Mucosa of descending colon (tissue), 3 donors: ENCODE measurements at regions not wholly inside any gene's neighbourhood (a gene's known extent, or its start where the extent isn't known, plus 50 kb on each side); places are given as distances from the start of the nearest gene placed in this dataset.

Experiments
- ATAC-seq: fragments of 200-7000 bp; cut with Tn5 transposase; one replicate; pipeline ENCODE4 v1.9.1; 2020; ENCODE audit warnings: mild to moderate bottlenecking, moderate library complexity
- DNase-seq, 3 donors: peaks; one replicate each; pipeline ENCODE4 v3.0.0-alpha.2; 2020
- H3K36me3 ChIP-seq: fragments of 200-600 bp; one replicate; pipeline ENCODE4 v1.8.0; 2021; ENCODE audit warnings: low read depth, mild to moderate bottlenecking
- H3K4me1 ChIP-seq: fragments of 200-600 bp; one replicate; pipeline ENCODE4 v1.8.0; 2021; ENCODE audit warnings: low read depth, mild to moderate bottlenecking
- H3K4me3 ChIP-seq: fragments of 200-600 bp; one replicate; pipeline ENCODE4 v1.8.0; 2021; ENCODE audit warnings: mild to moderate bottlenecking
- H3K9me3 ChIP-seq: fragments of 200-600 bp; one replicate; pipeline ENCODE4 v1.8.0; 2021; ENCODE audit warnings: mild to moderate bottlenecking
- intact Hi-C, 2 donors: fragments of 100-400 bp; cut with DNase I in 1 of 2; cut with micrococcal nuclease in 1 of 2; formaldehyde crosslinking; loops; one replicate each; pipeline versions ENCODE4 v1.11.0 to v1.11.1; 2022; cut with DNase I, micrococcal nuclease
- TF ChIP-seq, protein P1 (sequence below): fragments of 200-600 bp; IDR thresholded peaks from one replicate; pipeline ENCODE4 v1.8.0; 2022; ENCODE audit warnings: antibody characterized with exemption, mild to moderate bottlenecking
- donor health status: DM: no; HTN: no; CAD: no; lungs with moderate emphysema.
- donor health status: DM: no; HTN: no; CAD: no.
- donor health status: DM: no; HTN: yes; CAD: no.

- H3K9me3 ChIP-seq = no peaks in the 10 kb centered on the region
- ATAC-seq = no peak
- TF ChIP-seq, protein P1, sequence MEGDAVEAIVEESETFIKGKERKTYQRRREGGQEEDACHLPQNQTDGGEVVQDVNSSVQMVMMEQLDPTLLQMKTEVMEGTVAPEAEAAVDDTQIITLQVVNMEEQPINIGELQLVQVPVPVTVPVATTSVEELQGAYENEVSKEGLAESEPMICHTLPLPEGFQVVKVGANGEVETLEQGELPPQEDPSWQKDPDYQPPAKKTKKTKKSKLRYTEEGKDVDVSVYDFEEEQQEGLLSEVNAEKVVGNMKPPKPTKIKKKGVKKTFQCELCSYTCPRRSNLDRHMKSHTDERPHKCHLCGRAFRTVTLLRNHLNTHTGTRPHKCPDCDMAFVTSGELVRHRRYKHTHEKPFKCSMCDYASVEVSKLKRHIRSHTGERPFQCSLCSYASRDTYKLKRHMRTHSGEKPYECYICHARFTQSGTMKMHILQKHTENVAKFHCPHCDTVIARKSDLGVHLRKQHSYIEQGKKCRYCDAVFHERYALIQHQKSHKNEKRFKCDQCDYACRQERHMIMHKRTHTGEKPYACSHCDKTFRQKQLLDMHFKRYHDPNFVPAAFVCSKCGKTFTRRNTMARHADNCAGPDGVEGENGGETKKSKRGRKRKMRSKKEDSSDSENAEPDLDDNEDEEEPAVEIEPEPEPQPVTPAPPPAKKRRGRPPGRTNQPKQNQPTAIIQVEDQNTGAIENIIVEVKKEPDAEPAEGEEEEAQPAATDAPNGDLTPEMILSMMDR = no peak
- no peaks in the 10 kb centered on the region for H3K4me1 ChIP-seq
- no peak overlapping the region for H3K4me3 ChIP-seq
- DNase-seq = no peak
- intact Hi-C loops = no loop called here
- H3K36me3 ChIP-seq = no peaks in the 10 kb centered on the region
These were observed 460.3 kb upstream of the EPHA6 start for GRCh38 chr3:96354106-96354505.

DNA sequence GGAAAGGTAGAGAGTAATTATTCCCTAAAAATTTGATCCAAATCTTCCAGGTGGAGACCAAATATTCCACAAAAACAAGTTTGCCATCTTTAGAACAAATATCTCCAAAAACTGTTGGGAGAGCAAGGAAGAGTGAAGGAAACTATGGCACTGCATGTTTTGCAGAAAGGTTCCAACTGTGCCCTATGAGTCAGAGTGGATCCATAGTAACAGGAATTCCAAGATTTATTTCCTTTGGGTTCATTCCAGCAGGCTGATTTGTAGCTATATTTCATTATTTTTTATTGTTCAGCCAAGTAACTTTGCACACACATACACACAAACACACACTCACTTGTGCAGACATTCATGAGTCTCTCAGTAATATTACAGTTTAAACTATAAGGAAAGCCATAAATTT lies 459.7 kb upstream of the EPHA6 start:
- TF ChIP-seq, protein P1 = no peak
- ATAC-seq (no peak), DNase-seq (no peak)
- no peaks in the 10 kb centered on the region for H3K9me3 ChIP-seq
- H3K36me3 ChIP-seq = no peaks in the 10 kb centered on the region
- no peak overlapping the region for H3K4me3 ChIP-seq
- H3K4me1 ChIP-seq = no peaks in the 10 kb centered on the region
- intact Hi-C loops = no loop called here

- ATAC-seq (no peak), DNase-seq (no peak)
- Histone ChIP-seq H3K4me1 (no peaks in the 10 kb centered on the region), H3K36me3 (no peaks in the 10 kb centered on the region), H3K9me3 (no peaks in the 10 kb centered on the region), H3K4me3 (no peak overlapping the region)
- intact Hi-C loops = no loop called here
- TF ChIP-seq, protein P1 = no peak
These were observed 453.2 kb upstream of the EPHA6 start for GRCh38 chr3:96361241-96361640.

DNA sequence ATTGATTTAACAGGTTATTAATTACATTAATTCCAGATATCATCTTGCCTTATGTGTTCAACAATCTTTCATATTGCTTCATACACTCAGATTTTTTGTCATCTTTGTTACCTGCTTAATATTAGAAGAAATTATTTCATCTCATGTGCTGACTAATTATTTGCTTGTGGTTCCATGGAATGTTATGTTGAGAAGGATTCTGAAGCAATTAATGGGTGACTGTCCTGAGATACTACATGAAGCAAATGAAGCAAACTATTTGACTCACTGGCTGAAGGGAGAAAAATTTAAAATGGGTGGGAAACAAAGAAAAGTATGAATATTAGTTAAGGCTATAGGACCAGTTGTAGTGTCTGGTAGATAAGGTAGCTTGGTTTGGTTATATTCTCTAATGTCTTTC lies 443.8 kb upstream of the EPHA6 start:
- TF ChIP-seq, protein P1 = no peak
- Histone ChIP-seq H3K9me3 (no peaks in the 10 kb centered on the region), H3K4me1 (no peaks in the 10 kb centered on the region), H3K4me3 (no peak overlapping the region), H3K36me3 (no peaks in the 10 kb centered on the region)
- no peak for ATAC-seq
- intact Hi-C loops = no loop called here
- no peak for DNase-seq

- intact Hi-C loops = no loop called here
- Histone ChIP-seq H3K9me3 (no peaks in the 10 kb centered on the region), H3K4me3 (no peak overlapping the region), H3K4me1 (no peaks in the 10 kb centered on the region), H3K36me3 (no peaks in the 10 kb centered on the region)
- TF ChIP-seq, protein P1 = no peak
- no peak for DNase-seq
- no peak for ATAC-seq
These were observed 404.2 kb upstream of the EPHA6 start for GRCh38 chr3:96410006-96410730.
